ENCODE measurements at regions not wholly inside any gene's neighbourhood (a gene's known extent, or its start where the extent isn't known, plus 50 kb on each side); places are given as distances from the start of the nearest gene placed in this dataset.

GRCh38 chr14:34183478-34183877, 232.6 kb upstream of the EGLN3 start:
- Histone ChIP-seq H3K4me2 (ENCODE audit: insufficient read depth, low read length) (no peak overlapping the region), H3K4me3 (no peak overlapping the region), H3K4me1 (replicated peaks in 1 of 2; ENCODE audit: control insufficient read depth in 2 of 2, insufficient read depth in 2 of 2, low read length in 2 of 2) (no peaks in the 10 kb centered on the region), H2AFZ (ENCODE audit: low read depth, low read length) (no peak overlapping the region), H3K9ac (ENCODE audit: insufficient read depth in 1 of 2, low read depth in 2 of 2, low read length in 2 of 2) (no peak overlapping the region), H4K20me1 (replicated peaks; ENCODE audit: control insufficient read depth, insufficient read depth, low read length) (no peaks in the 10 kb centered on the region), H3K9me3 (replicated peaks; ENCODE audit: control insufficient read depth, insufficient read depth, low read depth, low read length) (no peaks in the 10 kb centered on the region), H3K79me2 (ENCODE audit: control insufficient read depth, insufficient read depth, low read length) (no peaks in the 10 kb centered on the region), H3K27me3 (ENCODE audit: control insufficient read depth in 2 of 2, insufficient read depth in 2 of 2, low read length in 2 of 2) (no peaks in the 10 kb centered on the region; a peak in 1 of 5 replicates), H3K27ac (ENCODE audit: extremely low read depth, low read depth, low read length) (no peak overlapping the region), H3K36me3 (ENCODE audit: control insufficient read depth, insufficient read depth, low read length) (no peaks in the 10 kb centered on the region), H3K9me1 (ENCODE audit: control insufficient read depth, insufficient read depth, low read length) (no peaks in the 10 kb centered on the region)
- ATAC-seq (no peak), DNase-seq (ENCODE audit: extremely low read depth in 1 of 4, low spot score in 3 of 4) (no peak), FAIRE-seq (no peak)
- in situ Hi-C loops (cut with MboI) = no loop called here
- no peak for TF ChIP-seq GTF3C2 (IDR thresholded peaks at IDR 0.05; ENCODE audit: borderline replicate concordance, extremely low read depth, insufficient read length)
- 3% methylated on average over 7 of the region's 7 CpGs for WGBS (ENCODE audit: insufficient coverage, low coverage, missing lambda C conversion rate)
- ChIA-PET POLR2A (interaction anchor here (1.0 kb wide), 1 partner anchor 19 kb away, joined by 3 read pairs; no protein-coding TSS in a partner anchor), CTCF (ENCODE audit: low intra/inter-chr PET ratio) (no interaction called here)
- no TSS peak for BruUV-seq (replicated peaks)
- intact Hi-C loops (cut with micrococcal nuclease) = no loop called here

- H2AFZ ChIP-seq (ENCODE audit: low read depth, low read length) = no peak overlapping the region
- no peaks in the 10 kb centered on the region; a peak in 1 of 5 replicates for H3K27me3 ChIP-seq (ENCODE audit: control insufficient read depth in 2 of 2, insufficient read depth in 2 of 2, low read length in 2 of 2)
- H3K79me2 ChIP-seq (ENCODE audit: control insufficient read depth, insufficient read depth, low read length) = no peaks in the 10 kb centered on the region
- ChIA-PET POLR2A (interaction anchor here (0.6 kb wide), 2 partner anchors 53 to 392 kb away, joined by 3 read pairs; no protein-coding TSS in a partner anchor), CTCF (ENCODE audit: low intra/inter-chr PET ratio) (no interaction called here)
- 0% methylated on average over 2 of the region's 2 CpGs for WGBS (ENCODE audit: insufficient coverage, low coverage, missing lambda C conversion rate)
- no peak for ATAC-seq
- no peak overlapping the region for H3K9ac ChIP-seq (ENCODE audit: insufficient read depth in 1 of 2, low read depth in 2 of 2, low read length in 2 of 2)
- H3K4me2 ChIP-seq (ENCODE audit: insufficient read depth, low read length) = no peak overlapping the region
- H3K27ac ChIP-seq (ENCODE audit: extremely low read depth, low read depth, low read length) = no peak overlapping the region
- no peaks in the 10 kb centered on the region for H3K9me3 ChIP-seq (replicated peaks; ENCODE audit: control insufficient read depth, insufficient read depth, low read depth, low read length)
- no peaks in the 10 kb centered on the region for H3K9me1 ChIP-seq (ENCODE audit: control insufficient read depth, insufficient read depth, low read length)
- H3K4me1 ChIP-seq (replicated peaks in 1 of 2; ENCODE audit: control insufficient read depth in 2 of 2, insufficient read depth in 2 of 2, low read length in 2 of 2) = no peaks in the 10 kb centered on the region
- DNase-seq (ENCODE audit: extremely low read depth in 1 of 4, low spot score in 3 of 4) = no peak
- in situ Hi-C loops (cut with MboI) = no loop called here
- no peaks in the 10 kb centered on the region for H3K36me3 ChIP-seq (ENCODE audit: control insufficient read depth, insufficient read depth, low read length)
- intact Hi-C loops (cut with micrococcal nuclease) = no loop called here
- BruUV-seq (replicated peaks) = no TSS peak
- H3K4me3 ChIP-seq = no peak overlapping the region
- FAIRE-seq = no peak
- no peaks in the 10 kb centered on the region for H4K20me1 ChIP-seq (replicated peaks; ENCODE audit: control insufficient read depth, insufficient read depth, low read length)
- TF ChIP-seq ZNF717 (CRISPR knock-in tag; IDR thresholded peaks at IDR 0.05) = no peak
- TF ChIP-seq HLTF (IDR thresholded peaks at IDR 0.05) = no peak
- no peak for TF ChIP-seq TARDBP (IDR thresholded peaks at IDR 0.05)
- TF ChIP-seq ARID3B (CRISPR knock-in tag; IDR thresholded peaks at IDR 0.05; ENCODE audit: borderline replicate concordance) = no peak
- no peak for TF ChIP-seq PHF20 (IDR thresholded peaks at IDR 0.05; ENCODE audit: partially characterized antibody)
- no peak for TF ChIP-seq NFATC3 (IDR thresholded peaks at IDR 0.05)
- TF ChIP-seq DMBX1 (CRISPR knock-in tag; IDR thresholded peaks at IDR 0.05; ENCODE audit: borderline replicate concordance) = no peak
- TF ChIP-seq HES1 (IDR thresholded peaks at IDR 0.05; ENCODE audit: low read depth) = no peak
- TF ChIP-seq PPARD (CRISPR knock-in tag; IDR thresholded peaks at IDR 0.05) = no peak
Observed at GRCh38 chr14:34181338-34181737, 230.5 kb upstream of the EGLN3 start.

Measured in K562 (cell line).